ENCODE measurements at regions not wholly inside any gene's neighbourhood (a gene's known extent, or its start where the extent isn't known, plus 50 kb on each side); places are given as distances from the start of the nearest gene placed in this dataset.
A peak's percentile ranks its signal among the peaks of the same experiment; 100 is the strongest.

DNA sequence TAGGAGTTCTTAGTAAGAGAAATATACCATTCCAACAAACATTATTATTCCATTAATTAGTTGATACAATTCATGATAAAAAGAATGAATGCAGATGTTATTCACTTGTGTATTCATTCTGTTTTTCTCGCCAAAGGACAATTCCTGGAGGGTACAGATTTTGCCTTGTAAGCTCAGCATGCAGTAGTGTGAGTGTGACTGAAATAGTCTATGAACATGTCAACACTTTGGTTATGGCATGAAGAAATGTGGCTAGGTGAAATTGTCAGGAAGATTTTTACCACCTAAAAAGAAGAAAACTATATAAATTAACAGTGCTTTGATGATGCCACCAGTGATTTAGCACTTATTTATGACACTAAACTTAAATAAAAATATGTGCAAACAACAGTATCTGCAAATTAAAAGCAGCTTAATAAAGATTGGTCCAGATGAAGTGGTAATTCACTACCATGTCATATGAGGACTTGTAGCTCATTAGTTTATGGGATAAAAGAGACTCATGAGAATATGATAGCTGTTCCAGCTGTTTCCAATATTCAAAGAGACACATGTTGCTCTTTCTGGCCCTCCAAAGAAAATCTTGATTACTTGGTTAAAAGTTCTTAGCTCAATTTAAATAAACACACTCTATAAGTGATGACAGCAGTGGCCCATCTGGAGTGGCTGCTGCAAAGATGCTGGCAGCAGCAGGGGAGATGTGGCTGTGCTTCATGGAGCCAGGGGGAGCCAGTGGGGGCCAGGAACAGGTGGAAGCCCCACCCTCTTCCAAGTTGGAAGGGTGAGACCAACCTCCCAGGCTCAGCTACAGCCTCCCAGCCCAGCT, 165.0 kb downstream of the CDH19 start:
- Mint-ChIP-seq H3K4me3 (no peak overlapping the region), H3K9me3 (peaks cover 6% of the 10 kb centered on the region)

GRCh38 chr18:66432636-66433035, 171.3 kb downstream of the CDH19 start:
- Mint-ChIP-seq H3K27me3 (ENCODE audit: low read depth) (no peaks in the 10 kb centered on the region), H3K27ac (no peak overlapping the region), H3K9me3 (no peaks in the 10 kb centered on the region), H3K36me3 (no peaks in the 10 kb centered on the region), H3K4me1 (no peaks in the 10 kb centered on the region), H3K4me3 (no peak overlapping the region)
- no peak for DNase-seq (ENCODE audit: low spot score)
- ATAC-seq, result no peak
- ChIA-PET POLR2A (no interaction called here), CTCF (no interaction called here)
- TF ChIP-seq, protein P1, sequence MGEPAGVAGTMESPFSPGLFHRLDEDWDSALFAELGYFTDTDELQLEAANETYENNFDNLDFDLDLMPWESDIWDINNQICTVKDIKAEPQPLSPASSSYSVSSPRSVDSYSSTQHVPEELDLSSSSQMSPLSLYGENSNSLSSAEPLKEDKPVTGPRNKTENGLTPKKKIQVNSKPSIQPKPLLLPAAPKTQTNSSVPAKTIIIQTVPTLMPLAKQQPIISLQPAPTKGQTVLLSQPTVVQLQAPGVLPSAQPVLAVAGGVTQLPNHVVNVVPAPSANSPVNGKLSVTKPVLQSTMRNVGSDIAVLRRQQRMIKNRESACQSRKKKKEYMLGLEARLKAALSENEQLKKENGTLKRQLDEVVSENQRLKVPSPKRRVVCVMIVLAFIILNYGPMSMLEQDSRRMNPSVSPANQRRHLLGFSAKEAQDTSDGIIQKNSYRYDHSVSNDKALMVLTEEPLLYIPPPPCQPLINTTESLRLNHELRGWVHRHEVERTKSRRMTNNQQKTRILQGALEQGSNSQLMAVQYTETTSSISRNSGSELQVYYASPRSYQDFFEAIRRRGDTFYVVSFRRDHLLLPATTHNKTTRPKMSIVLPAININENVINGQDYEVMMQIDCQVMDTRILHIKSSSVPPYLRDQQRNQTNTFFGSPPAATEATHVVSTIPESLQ (CRISPR knock-in tag; IDR thresholded peaks at IDR 0.05), result no peak
- no peak for TF ChIP-seq E2F1 (CRISPR knock-in tag; IDR thresholded peaks at IDR 0.05)
- TF ChIP-seq ESRRA (CRISPR knock-in tag; IDR thresholded peaks at IDR 0.05; ENCODE audit: borderline replicate concordance), result no peak
- TF ChIP-seq, protein P2, sequence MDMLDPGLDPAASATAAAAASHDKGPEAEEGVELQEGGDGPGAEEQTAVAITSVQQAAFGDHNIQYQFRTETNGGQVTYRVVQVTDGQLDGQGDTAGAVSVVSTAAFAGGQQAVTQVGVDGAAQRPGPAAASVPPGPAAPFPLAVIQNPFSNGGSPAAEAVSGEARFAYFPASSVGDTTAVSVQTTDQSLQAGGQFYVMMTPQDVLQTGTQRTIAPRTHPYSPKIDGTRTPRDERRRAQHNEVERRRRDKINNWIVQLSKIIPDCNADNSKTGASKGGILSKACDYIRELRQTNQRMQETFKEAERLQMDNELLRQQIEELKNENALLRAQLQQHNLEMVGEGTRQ (CRISPR knock-in tag; IDR thresholded peaks at IDR 0.05), result no peak
- no peak for TF ChIP-seq OVOL2 (CRISPR knock-in tag; IDR thresholded peaks at IDR 0.05; ENCODE audit: borderline replicate concordance)
- TF ChIP-seq SOX15 (CRISPR knock-in tag; IDR thresholded peaks at IDR 0.05), result no peak

More for the DNA sequence above, 165.0 kb downstream of the CDH19 start:
- CTCF ChIA-PET, result no interaction called here
- POLR2A ChIA-PET, result interaction anchor here (1.0 kb wide), 1 partner anchor 17 kb away, joined by 3 read pairs; no protein-coding TSS in a partner anchor
- H3K4me1 Mint-ChIP-seq, result no peaks in the 10 kb centered on the region
- no peak for DNase-seq (ENCODE audit: low spot score)
- no peak overlapping the region for H3K27ac Mint-ChIP-seq
- TF ChIP-seq, protein P3, sequence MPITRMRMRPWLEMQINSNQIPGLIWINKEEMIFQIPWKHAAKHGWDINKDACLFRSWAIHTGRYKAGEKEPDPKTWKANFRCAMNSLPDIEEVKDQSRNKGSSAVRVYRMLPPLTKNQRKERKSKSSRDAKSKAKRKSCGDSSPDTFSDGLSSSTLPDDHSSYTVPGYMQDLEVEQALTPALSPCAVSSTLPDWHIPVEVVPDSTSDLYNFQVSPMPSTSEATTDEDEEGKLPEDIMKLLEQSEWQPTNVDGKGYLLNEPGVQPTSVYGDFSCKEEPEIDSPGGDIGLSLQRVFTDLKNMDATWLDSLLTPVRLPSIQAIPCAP (CRISPR knock-in tag; IDR thresholded peaks at IDR 0.05), result no peak
- TF ChIP-seq ERG (CRISPR knock-in tag; IDR thresholded peaks at IDR 0.05) (no peak), IRF2 (CRISPR knock-in tag; IDR thresholded peaks at IDR 0.05; ENCODE audit: borderline replicate concordance, low read depth) (no peak), ZNF416 (CRISPR knock-in tag; IDR thresholded peaks at IDR 0.05) (no peak), ZNF512 (CRISPR knock-in tag; IDR thresholded peaks at IDR 0.05; ENCODE audit: borderline replicate concordance) (no peak), PRDM15 (CRISPR knock-in tag; IDR thresholded peaks at IDR 0.05) (no peak)
- TF ChIP-seq, protein P4, sequence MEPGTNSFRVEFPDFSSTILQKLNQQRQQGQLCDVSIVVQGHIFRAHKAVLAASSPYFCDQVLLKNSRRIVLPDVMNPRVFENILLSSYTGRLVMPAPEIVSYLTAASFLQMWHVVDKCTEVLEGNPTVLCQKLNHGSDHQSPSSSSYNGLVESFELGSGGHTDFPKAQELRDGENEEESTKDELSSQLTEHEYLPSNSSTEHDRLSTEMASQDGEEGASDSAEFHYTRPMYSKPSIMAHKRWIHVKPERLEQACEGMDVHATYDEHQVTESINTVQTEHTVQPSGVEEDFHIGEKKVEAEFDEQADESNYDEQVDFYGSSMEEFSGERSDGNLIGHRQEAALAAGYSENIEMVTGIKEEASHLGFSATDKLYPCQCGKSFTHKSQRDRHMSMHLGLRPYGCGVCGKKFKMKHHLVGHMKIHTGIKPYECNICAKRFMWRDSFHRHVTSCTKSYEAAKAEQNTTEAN (CRISPR knock-in tag; IDR thresholded peaks at IDR 0.05), result no peak
- ATAC-seq, result peak; percentile 48
- no peaks in the 10 kb centered on the region for H3K36me3 Mint-ChIP-seq
- no peaks in the 10 kb centered on the region for H3K27me3 Mint-ChIP-seq (ENCODE audit: low read depth)

All from WTC11 (cell line).